Kidney (tissue), 13 donors: ENCODE measurements at regions not wholly inside any gene's neighbourhood (a gene's known extent, or its start where the extent isn't known, plus 50 kb on each side); places are given as distances from the start of the nearest gene placed in this dataset.

ENCODE experiments used
- DNase-seq, 5 donors: peaks; one replicate each; pipeline ENCODE4 v3.0.0-alpha.2; 2013 to 2020
- FAIRE-seq: peaks from 2 replicates; lab custom pipeline; 2012; peaks lifted over from hg19 to GRCh38; lab: Jason Lieb, UNC
- H3K27ac ChIP-seq, 2 donors: one replicate each; pipeline ENCODE4 v1.7.0; 2013; ENCODE audit warnings: low read depth in 2 of 2, low read length in 2 of 2, inconsistent platforms in 1 of 2
- H3K27me3 ChIP-seq: one replicate; pipeline ENCODE4 v1.7.1; 2013; ENCODE audit warnings: low read length, inconsistent platforms; ENCODE audit not compliant: control insufficient read depth, insufficient read depth
- H3K36me3 ChIP-seq, 3 donors: one replicate each; pipeline versions ENCODE4 v1.7.0 to v1.7.1; 2013; ENCODE audit warnings: low read length in 3 of 3, control low read depth in 1 of 3, inconsistent platforms in 1 of 3; ENCODE audit not compliant: insufficient read depth in 3 of 3, control insufficient read depth in 2 of 3
- H3K4me1 ChIP-seq, 3 donors: one replicate each; pipeline versions ENCODE4 v1.7.0 to v1.7.1; 2013; ENCODE audit warnings: low read length in 3 of 3, inconsistent platforms in 1 of 3, low read depth in 1 of 3; ENCODE audit not compliant: control insufficient read depth in 2 of 3, insufficient read depth in 2 of 3
- H3K4me3 ChIP-seq, 3 donors: one replicate each; pipeline versions ENCODE4 v1.7.0 to v1.8.1; 2013; ENCODE audit warnings: low read length in 3 of 3, control low read depth in 1 of 3, inconsistent platforms in 1 of 3
- H3K9ac ChIP-seq, 3 donors: one replicate each; pipeline versions ENCODE4 v1.7.0 to v1.7.1; 2013; ENCODE audit warnings: low read length in 3 of 3, control low read depth in 1 of 3, inconsistent platforms in 1 of 3
- H3K9me3 ChIP-seq, 3 donors: one replicate each; pipeline versions ENCODE4 v1.7.0 to v1.7.1; 2013; ENCODE audit warnings: low read length in 3 of 3, control low read depth in 1 of 3, inconsistent platforms in 1 of 3; ENCODE audit not compliant: control insufficient read depth in 2 of 3, insufficient read depth in 1 of 3
- CTCF ChIP-seq: IDR thresholded peaks from 3 replicates; pipeline ENCODE4 v1.5.1; 2012; ENCODE audit warnings: mild to moderate bottlenecking, moderate library complexity, borderline replicate concordance; ENCODE audit not compliant: insufficient read depth; ENCODE audit errors: extremely low read depth
- intact Hi-C: fragments of 100-400 bp; cut with DNase I; formaldehyde crosslinking; loops from one replicate; pipeline ENCODE4 v1.11.1; 2022
- donor health status: control.
- donor health status: control.
- donor health status: control.
- donor health status: control.
- donor health status: control.
- donor health status: DM: yes; HTN: yes; CAD: no.
- donor health status: Normal renal cell carcinoma (clear cell type).

- intact Hi-C loops: no loop called here
- no peak for FAIRE-seq
- Histone ChIP-seq H3K36me3 (no peaks in the 10 kb centered on the region), H3K27me3 (no peaks in the 10 kb centered on the region), H3K9me3 (no peaks in the 10 kb centered on the region), H3K4me3 (no peak overlapping the region), H3K9ac (no peak overlapping the region), H3K27ac (no peak overlapping the region), H3K4me1 (no peaks in the 10 kb centered on the region)
- no peak for DNase-seq
- no peak for TF ChIP-seq CTCF
Observed at GRCh38 chr1:72892461-72892860, 610.1 kb upstream of the NEGR1 start.

GRCh38 chr1:72891976-72892375 lies 609.6 kb upstream of the NEGR1 start:
- FAIRE-seq (no peak), DNase-seq (no peak)
- H3K4me3 ChIP-seq: no peak overlapping the region
- H3K36me3 ChIP-seq: no peaks in the 10 kb centered on the region
- H3K9ac ChIP-seq: no peak overlapping the region
- H3K4me1 ChIP-seq: no peaks in the 10 kb centered on the region
- intact Hi-C loops: no loop called here
- no peak overlapping the region for H3K27ac ChIP-seq
- no peak for TF ChIP-seq CTCF
- no peaks in the 10 kb centered on the region for H3K27me3 ChIP-seq
- H3K9me3 ChIP-seq: no peaks in the 10 kb centered on the region

- no peaks in the 10 kb centered on the region for H3K36me3 ChIP-seq
- no peak for TF ChIP-seq CTCF
- no peak overlapping the region for H3K27ac ChIP-seq
- FAIRE-seq: no peak
- H3K4me1 ChIP-seq: no peaks in the 10 kb centered on the region
- no peaks in the 10 kb centered on the region for H3K27me3 ChIP-seq
- intact Hi-C loops: no loop called here
- no peak for DNase-seq
- no peaks in the 10 kb centered on the region for H3K9me3 ChIP-seq
- H3K4me3 ChIP-seq: no peak overlapping the region
- H3K9ac ChIP-seq: no peak overlapping the region
Observed at GRCh38 chr1:72885841-72886240, 603.5 kb upstream of the NEGR1 start.

- no peaks in the 10 kb centered on the region for H3K27me3 ChIP-seq
- TF ChIP-seq CTCF: no peak
- H3K36me3 ChIP-seq: no peaks in the 10 kb centered on the region
- H3K27ac ChIP-seq: no peak overlapping the region
- no peaks in the 10 kb centered on the region for H3K4me1 ChIP-seq
- FAIRE-seq (no peak), DNase-seq (no peak)
- H3K9ac ChIP-seq: no peak overlapping the region
- H3K9me3 ChIP-seq: no peaks in the 10 kb centered on the region
- intact Hi-C loops: no loop called here
- H3K4me3 ChIP-seq: no peak overlapping the region
Observed at GRCh38 chr1:72885017-72885416, 602.7 kb upstream of the NEGR1 start.
